ENCODE measurements at regions not wholly inside any gene's neighbourhood (a gene's known extent, or its start where the extent isn't known, plus 50 kb on each side); places are given as distances from the start of the nearest gene placed in this dataset.
"Not testable (repeated sequence)": the region's sequence is repeated elsewhere in the genome, so short reads cannot be mapped to it uniquely, and the experiment has no call there.

- no peaks in the 10 kb centered on the region for H3K36me3 ChIP-seq (ENCODE audit: control insufficient read depth, insufficient read depth, low read length)
- H3K9ac ChIP-seq (ENCODE audit: low read length), result no peak overlapping the region
- no peaks in the 10 kb centered on the region for H3K9me3 ChIP-seq (ENCODE audit: control insufficient read depth, low read length)
- H3K4me3 ChIP-seq (ENCODE audit: low read length), result no peak overlapping the region
- H3K27me3 ChIP-seq (ENCODE audit: control insufficient read depth, insufficient read depth, low read length), result no peaks in the 10 kb centered on the region
- no peaks in the 10 kb centered on the region for H3K4me1 ChIP-seq (ENCODE audit: control insufficient read depth, insufficient read depth, low read length)
These were observed 362.6 kb downstream of the DAD1 start for GRCh38 chr14:22226381-22226780.

- Histone ChIP-seq H3K4me3 (ENCODE audit: low read length) (no peak overlapping the region), H3K27me3 (ENCODE audit: control insufficient read depth, insufficient read depth, low read length) (no peaks in the 10 kb centered on the region), H3K9ac (ENCODE audit: low read length) (no peak overlapping the region), H3K4me1 (ENCODE audit: control insufficient read depth, insufficient read depth, low read length) (no peaks in the 10 kb centered on the region), H3K9me3 (ENCODE audit: control insufficient read depth, low read length) (no peaks in the 10 kb centered on the region), H3K36me3 (ENCODE audit: control insufficient read depth, insufficient read depth, low read length) (no peaks in the 10 kb centered on the region)
These were observed 363.4 kb downstream of the DAD1 start for GRCh38 chr14:22225516-22226140.

DNA sequence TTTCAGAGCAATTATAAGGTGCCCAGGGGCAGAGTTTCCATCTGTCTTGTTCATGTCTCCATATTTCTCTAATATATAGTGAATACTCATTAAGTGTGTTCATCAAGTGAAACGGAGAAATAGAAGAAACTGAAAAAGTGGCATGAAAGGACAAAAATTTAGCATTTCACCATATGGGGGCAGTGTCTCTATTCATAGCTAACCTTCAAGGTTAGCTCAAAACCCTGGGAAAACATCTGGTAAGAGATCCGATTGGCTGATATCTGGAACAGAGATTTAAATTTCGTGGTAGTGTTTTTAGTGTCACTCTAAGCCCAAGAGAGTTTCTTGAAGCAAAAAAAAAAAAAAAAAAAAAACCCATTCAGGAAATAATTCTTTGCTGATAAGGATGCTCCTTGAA lies 367.5 kb downstream of the DAD1 start:
- no peaks in the 10 kb centered on the region for H3K36me3 ChIP-seq (ENCODE audit: control insufficient read depth, insufficient read depth, low read length)
- no peaks in the 10 kb centered on the region for H3K27me3 ChIP-seq (ENCODE audit: control insufficient read depth, insufficient read depth, low read length)
- H3K4me3 ChIP-seq (ENCODE audit: low read length), result no peak overlapping the region
- no peaks in the 10 kb centered on the region for H3K9me3 ChIP-seq (ENCODE audit: control insufficient read depth, low read length)
- H3K9ac ChIP-seq (ENCODE audit: low read length), result no peak overlapping the region
- H3K4me1 ChIP-seq (ENCODE audit: control insufficient read depth, insufficient read depth, low read length), result no peaks in the 10 kb centered on the region

DNA sequence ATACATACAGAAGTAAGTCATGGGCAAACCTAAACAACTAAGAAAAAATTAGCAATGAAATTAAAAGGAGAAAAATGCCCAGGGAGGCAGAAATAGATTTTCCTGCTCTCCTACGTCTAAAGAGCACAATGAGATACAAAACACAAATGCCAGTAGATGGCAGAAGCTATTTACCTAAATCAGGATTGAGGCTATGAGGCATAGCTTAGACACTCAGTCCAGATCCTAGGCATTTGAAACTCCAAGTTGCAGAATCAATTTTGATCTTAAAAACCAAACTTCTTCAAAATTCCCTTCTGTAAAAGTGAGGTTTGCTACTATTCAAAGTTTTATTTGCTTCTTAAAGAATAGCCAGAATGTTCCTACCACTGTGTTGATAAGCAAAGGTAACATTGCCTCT lies 368.6 kb downstream of the DAD1 start:
- Histone ChIP-seq H3K36me3 (ENCODE audit: control insufficient read depth, insufficient read depth, low read length) (no peaks in the 10 kb centered on the region), H3K4me3 (ENCODE audit: low read length) (no peak overlapping the region), H3K27me3 (ENCODE audit: control insufficient read depth, insufficient read depth, low read length) (no peaks in the 10 kb centered on the region), H3K9me3 (ENCODE audit: control insufficient read depth, low read length) (no peaks in the 10 kb centered on the region), H3K4me1 (ENCODE audit: control insufficient read depth, insufficient read depth, low read length) (no peaks in the 10 kb centered on the region), H3K9ac (ENCODE audit: low read length) (no peak overlapping the region)

DNA sequence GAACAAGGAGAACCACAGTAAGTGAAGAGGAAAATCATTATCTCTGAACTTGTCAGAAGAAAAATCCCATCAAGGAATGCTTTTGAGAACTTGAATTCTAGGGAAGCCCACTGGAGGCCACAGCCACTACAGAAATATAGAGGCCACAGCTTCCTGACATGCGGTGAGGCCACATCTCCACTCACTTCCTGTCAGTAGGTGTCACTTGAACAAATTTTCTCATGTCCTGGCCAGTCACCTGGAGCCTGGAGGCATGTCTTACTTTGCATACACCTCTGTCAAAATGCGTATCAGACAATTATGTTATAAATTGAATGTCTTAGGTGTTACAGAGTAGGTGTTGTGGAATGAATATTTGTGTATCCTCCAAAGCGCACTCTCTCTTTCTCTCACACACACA lies 370.3 kb downstream of the DAD1 start:
- Histone ChIP-seq H3K36me3 (ENCODE audit: control insufficient read depth, insufficient read depth, low read length) (no peaks in the 10 kb centered on the region), H3K9ac (ENCODE audit: low read length) (no peak overlapping the region), H3K9me3 (ENCODE audit: control insufficient read depth, low read length) (no peaks in the 10 kb centered on the region), H3K4me3 (ENCODE audit: low read length) (no peak overlapping the region), H3K27me3 (ENCODE audit: control insufficient read depth, insufficient read depth, low read length) (no peaks in the 10 kb centered on the region), H3K4me1 (ENCODE audit: control insufficient read depth, insufficient read depth, low read length) (no peaks in the 10 kb centered on the region)

DNA sequence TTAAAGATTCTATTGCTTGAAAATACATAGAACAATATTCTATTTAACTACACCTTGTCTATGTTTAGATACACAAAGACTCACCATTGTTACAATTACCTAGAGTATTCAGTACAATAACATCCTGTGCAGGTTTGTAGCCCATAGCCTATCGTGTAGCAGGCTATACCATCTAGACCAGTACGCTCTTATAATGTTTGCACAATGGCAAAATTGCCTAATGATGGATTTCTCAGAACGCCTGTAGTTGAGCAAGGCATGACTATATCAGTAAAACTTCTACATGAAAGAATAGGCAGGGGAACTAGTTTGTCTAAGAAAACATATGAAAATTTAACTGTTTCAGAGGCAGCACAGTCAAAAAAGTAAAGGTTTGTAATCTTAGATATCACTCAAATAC lies 375.9 kb downstream of the DAD1 start:
- H3K27me3 ChIP-seq (ENCODE audit: control insufficient read depth, insufficient read depth, low read length), result no peaks in the 10 kb centered on the region
- H3K9ac ChIP-seq (ENCODE audit: low read length), result no peak overlapping the region
- no peaks in the 10 kb centered on the region for H3K9me3 ChIP-seq (ENCODE audit: control insufficient read depth, low read length)
- no peaks in the 10 kb centered on the region for H3K4me1 ChIP-seq (ENCODE audit: control insufficient read depth, insufficient read depth, low read length)
- H3K4me3 ChIP-seq (ENCODE audit: low read length), result no peak overlapping the region
- no peaks in the 10 kb centered on the region for H3K36me3 ChIP-seq (ENCODE audit: control insufficient read depth, insufficient read depth, low read length)

DNA sequence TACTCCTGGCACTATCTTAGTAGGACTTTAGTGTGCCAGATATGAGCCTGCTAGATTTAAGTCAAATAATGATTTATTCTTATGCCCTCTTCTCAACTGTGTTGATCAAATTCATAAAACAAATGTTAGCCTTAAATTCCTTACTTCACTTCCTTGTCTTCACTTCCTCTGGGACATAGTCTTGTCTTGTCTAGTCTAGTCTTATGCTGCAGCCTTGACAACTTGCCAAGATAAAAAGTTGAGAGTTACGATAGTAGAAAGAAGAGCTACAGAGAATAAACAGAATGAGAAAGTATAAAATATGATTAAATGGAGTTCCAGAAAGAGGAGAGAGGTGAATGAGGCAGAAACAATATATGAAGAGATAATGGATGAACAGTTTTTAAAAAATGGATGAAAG lies 378.1 kb downstream of the DAD1 start:
- no peaks in the 10 kb centered on the region for H3K27me3 ChIP-seq (ENCODE audit: control insufficient read depth, insufficient read depth, low read length)
- no peaks in the 10 kb centered on the region for H3K4me1 ChIP-seq (ENCODE audit: control insufficient read depth, insufficient read depth, low read length)
- no peaks in the 10 kb centered on the region for H3K9me3 ChIP-seq (ENCODE audit: control insufficient read depth, low read length)
- no peak overlapping the region for H3K9ac ChIP-seq (ENCODE audit: low read length)
- no peak overlapping the region for H3K4me3 ChIP-seq (ENCODE audit: low read length)
- H3K36me3 ChIP-seq (ENCODE audit: control insufficient read depth, insufficient read depth, low read length), result no peaks in the 10 kb centered on the region

DNA sequence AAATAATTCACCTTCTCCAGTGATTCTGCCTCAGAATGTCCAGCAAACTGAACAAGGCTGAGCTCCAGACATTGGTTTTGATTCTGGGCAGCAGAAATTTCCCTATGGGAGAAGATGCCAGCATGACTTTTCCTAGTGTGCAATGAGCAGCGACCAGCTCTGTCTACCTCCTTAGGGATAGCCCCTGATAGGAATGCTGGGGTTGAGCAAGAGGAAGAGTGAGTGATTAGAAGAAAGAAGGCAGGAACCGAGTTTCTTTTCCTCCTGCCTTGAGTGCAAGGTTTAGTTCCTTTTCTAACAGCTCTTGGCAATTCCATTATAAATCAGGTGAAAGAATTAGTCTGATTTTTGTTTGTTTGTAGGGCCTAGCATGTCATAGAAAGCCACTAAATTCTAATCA lies 379.0 kb downstream of the DAD1 start:
- H3K36me3 ChIP-seq (ENCODE audit: control insufficient read depth, insufficient read depth, low read length), result no peaks in the 10 kb centered on the region
- H3K4me3 ChIP-seq (ENCODE audit: low read length), result no peak overlapping the region
- H3K9me3 ChIP-seq (ENCODE audit: control insufficient read depth, low read length), result no peaks in the 10 kb centered on the region
- no peaks in the 10 kb centered on the region for H3K27me3 ChIP-seq (ENCODE audit: control insufficient read depth, insufficient read depth, low read length)
- H3K4me1 ChIP-seq (ENCODE audit: control insufficient read depth, insufficient read depth, low read length), result no peaks in the 10 kb centered on the region
- H3K9ac ChIP-seq (ENCODE audit: low read length), result no peak overlapping the region

- Histone ChIP-seq H3K36me3 (ENCODE audit: control insufficient read depth, insufficient read depth, low read length) (no peaks in the 10 kb centered on the region), H3K9ac (ENCODE audit: low read length) (no peak overlapping the region), H3K9me3 (ENCODE audit: control insufficient read depth, low read length) (no peaks in the 10 kb centered on the region), H3K4me1 (ENCODE audit: control insufficient read depth, insufficient read depth, low read length) (no peaks in the 10 kb centered on the region), H3K4me3 (ENCODE audit: low read length) (no peak overlapping the region), H3K27me3 (ENCODE audit: control insufficient read depth, insufficient read depth, low read length) (no peaks in the 10 kb centered on the region)
These were observed 386.0 kb downstream of the DAD1 start for GRCh38 chr14:22203036-22203435.

DNA sequence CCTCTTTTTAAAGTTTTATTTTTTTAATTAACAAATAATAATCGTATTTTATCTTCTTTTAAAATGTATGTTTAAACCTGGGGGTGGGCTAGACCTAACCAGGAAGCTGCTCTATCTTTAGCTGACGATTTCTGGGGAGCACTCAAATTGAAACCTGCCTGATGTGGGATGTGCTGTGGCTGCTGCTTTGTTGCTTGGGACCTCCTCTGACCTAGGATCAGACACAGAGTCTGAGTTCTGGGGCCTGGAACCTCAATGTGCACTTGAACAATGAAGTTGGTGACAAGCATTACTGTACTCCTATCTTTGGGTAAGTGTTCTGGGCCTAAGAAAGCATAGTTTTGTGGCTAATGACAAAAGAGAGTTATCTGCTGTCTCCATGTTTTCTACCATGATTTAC lies 386.7 kb downstream of the DAD1 start:
- H3K9me3 ChIP-seq (ENCODE audit: control insufficient read depth, low read length), result no peaks in the 10 kb centered on the region
- no peak overlapping the region for H3K4me3 ChIP-seq (ENCODE audit: low read length)
- H3K36me3 ChIP-seq (ENCODE audit: control insufficient read depth, insufficient read depth, low read length), result no peaks in the 10 kb centered on the region
- H3K9ac ChIP-seq (ENCODE audit: low read length), result no peak overlapping the region
- no peaks in the 10 kb centered on the region for H3K4me1 ChIP-seq (ENCODE audit: control insufficient read depth, insufficient read depth, low read length)
- H3K27me3 ChIP-seq (ENCODE audit: control insufficient read depth, insufficient read depth, low read length), result no peaks in the 10 kb centered on the region

- H3K27me3 ChIP-seq (ENCODE audit: control insufficient read depth, insufficient read depth, low read length), result no peaks in the 10 kb centered on the region
- no peaks in the 10 kb centered on the region for H3K36me3 ChIP-seq (ENCODE audit: control insufficient read depth, insufficient read depth, low read length)
- no peaks in the 10 kb centered on the region for H3K9me3 ChIP-seq (ENCODE audit: control insufficient read depth, low read length)
- no peaks in the 10 kb centered on the region for H3K4me1 ChIP-seq (ENCODE audit: control insufficient read depth, insufficient read depth, low read length)
- H3K4me3 ChIP-seq (ENCODE audit: low read length), result no peak overlapping the region
- no peak overlapping the region for H3K9ac ChIP-seq (ENCODE audit: low read length)
These were observed 387.9 kb downstream of the DAD1 start for GRCh38 chr14:22200977-22201605.

DNA sequence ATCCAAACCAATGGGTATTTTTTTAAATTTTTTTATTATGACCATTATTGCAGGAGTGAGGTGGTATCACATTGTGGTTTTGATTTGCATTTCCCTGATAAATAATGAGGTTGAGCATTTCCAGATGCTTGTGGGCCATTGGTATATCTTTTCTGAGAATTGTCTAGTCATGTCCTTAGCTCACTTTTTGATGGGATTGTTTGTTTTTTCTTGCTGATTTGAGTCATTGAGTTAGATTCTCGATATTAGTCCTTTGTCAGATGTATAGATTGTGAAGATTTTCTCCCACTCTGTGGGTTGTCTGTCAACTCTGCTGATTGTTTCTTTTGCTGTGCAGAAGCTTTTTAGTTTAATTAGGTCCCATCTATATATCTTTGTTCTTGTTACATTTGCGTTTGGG lies 388.9 kb downstream of the DAD1 start:
- not testable (repeated sequence) for H3K4me3 ChIP-seq (ENCODE audit: low read length); H3K27me3 ChIP-seq (ENCODE audit: control insufficient read depth, insufficient read depth, low read length); H3K9me3 ChIP-seq (ENCODE audit: control insufficient read depth, low read length); H3K36me3 ChIP-seq (ENCODE audit: control insufficient read depth, insufficient read depth, low read length); H3K9ac ChIP-seq (ENCODE audit: low read length); H3K4me1 ChIP-seq (ENCODE audit: control insufficient read depth, insufficient read depth, low read length)

DNA sequence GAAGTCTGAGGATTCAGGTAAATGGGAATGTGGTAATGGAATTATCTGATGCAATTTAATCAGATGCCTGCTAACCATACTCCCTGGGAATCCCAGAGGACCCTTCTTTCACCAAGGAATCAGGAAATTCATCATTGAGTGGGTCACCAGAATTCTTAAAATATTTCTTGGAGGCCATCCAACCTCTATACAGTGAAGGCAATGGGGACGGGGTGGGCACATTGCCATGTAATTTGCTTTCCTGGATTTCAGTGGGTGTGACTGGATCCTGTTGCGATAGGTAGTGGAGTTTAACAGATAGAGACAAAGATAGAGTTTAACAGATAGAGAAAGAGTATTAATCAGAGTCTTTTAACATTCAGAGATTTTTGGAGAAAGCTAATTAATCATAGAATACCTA lies 394.4 kb downstream of the DAD1 start:
- Histone ChIP-seq H3K9me3 (ENCODE audit: control insufficient read depth, low read length) (no peaks in the 10 kb centered on the region), H3K4me3 (ENCODE audit: low read length) (no peak overlapping the region), H3K4me1 (ENCODE audit: control insufficient read depth, insufficient read depth, low read length) (no peaks in the 10 kb centered on the region)

More for the DNA sequence above, 394.4 kb downstream of the DAD1 start:
- no peaks in the 10 kb centered on the region for H3K36me3 ChIP-seq (ENCODE audit: control insufficient read depth, insufficient read depth, low read length)
- H3K27me3 ChIP-seq (ENCODE audit: control insufficient read depth, insufficient read depth, low read length), result no peaks in the 10 kb centered on the region
- H3K9ac ChIP-seq (ENCODE audit: low read length), result no peak overlapping the region

All from mucosa of stomach (tissue), 1 donor.